SK-N-SH treated with all-trans-retinoic acid at 6 μM for 48 hours (cell line): ENCODE measurements at regions not wholly inside any gene's neighbourhood (a gene's known extent, or its start where the extent isn't known, plus 50 kb on each side); places are given as distances from the start of the nearest gene placed in this dataset.

ENCODE experiments used
- ATAC-seq: fragments of 200-7000 bp; cut with Tn5 transposase; 3 replicates; pipeline ENCODE4 v1.9.1; 2020; ENCODE audit warnings: mild to moderate bottlenecking, moderate library complexity
- ARNTL ChIP-seq: fragments of 450-650 bp; formaldehyde crosslinking; IDR thresholded peaks from 2 replicates; pipeline ENCODE4 v1.5.0; 2020; ENCODE audit warnings: low read depth, mild to moderate bottlenecking, moderate library complexity, borderline replicate concordance
- BACH2 ChIP-seq: fragments of 250-450 bp; sonication (Bioruptor Pico); IDR thresholded peaks from 2 replicates; pipeline ENCODE4 v1.9.0; 2021; ENCODE audit warnings: mild to moderate bottlenecking, borderline replicate concordance
- CREB5 ChIP-seq: fragments of 250-450 bp; sonication (Bioruptor Pico); IDR thresholded peaks from 2 replicates; pipeline ENCODE4 v1.5.1; 2020; ENCODE audit warnings: low read depth, mild to moderate bottlenecking, moderate library complexity
- CSDC2 ChIP-seq: fragments of 250-450 bp; sonication (Bioruptor Pico); IDR thresholded peaks from 2 replicates; pipeline ENCODE4 v1.5.0; 2020; ENCODE audit warnings: mild to moderate bottlenecking, moderate library complexity
- CSRNP3 ChIP-seq: fragments of 250-450 bp; sonication (Bioruptor Pico); IDR thresholded peaks from 2 replicates; pipeline ENCODE4 v1.5.1; 2021; ENCODE audit warnings: mild to moderate bottlenecking, moderate library complexity
- ESRRG ChIP-seq: fragments of 250-450 bp; sonication (Bioruptor Pico); IDR thresholded peaks from 2 replicates; pipeline ENCODE4 v1.6.1; 2021; ENCODE audit warnings: mild to moderate bottlenecking
- ISL1 ChIP-seq: fragments of 250-450 bp; sonication (Bioruptor Pico); IDR thresholded peaks from 2 replicates; pipeline ENCODE4 v2.1.2; 2022; ENCODE audit warnings: mild to moderate bottlenecking, moderate library complexity
- OSR1 ChIP-seq: fragments of 250-450 bp; sonication (Bioruptor Pico); IDR thresholded peaks from 2 replicates; pipeline ENCODE4 v1.8.0; 2022; ENCODE audit warnings: moderate library complexity, mild to moderate bottlenecking, inconsistent platforms
- PATZ1 ChIP-seq: fragments of 250-450 bp; sonication (Bioruptor Pico); IDR thresholded peaks from 2 replicates; pipeline ENCODE4 v1.8.0; 2020; ENCODE audit warnings: mild to moderate bottlenecking, moderate library complexity, borderline replicate concordance
- POU6F1 ChIP-seq: fragments of 250-450 bp; sonication (Bioruptor Pico); IDR thresholded peaks from 2 replicates; pipeline ENCODE4 v1.8.0; 2021; ENCODE audit warnings: low read depth, mild to moderate bottlenecking, moderate library complexity, borderline replicate concordance
- PPARA ChIP-seq: fragments of 250-450 bp; sonication (Bioruptor Pico); IDR thresholded peaks from 2 replicates; pipeline ENCODE4 v1.5.0; 2020; ENCODE audit warnings: mild to moderate bottlenecking, borderline replicate concordance
- RARB ChIP-seq: fragments of 250-450 bp; sonication (Bioruptor Pico); IDR thresholded peaks from 2 replicates; pipeline ENCODE4 v1.8.0; 2021; ENCODE audit warnings: mild to moderate bottlenecking, moderate library complexity
- SNAI2 ChIP-seq: fragments of 250-450 bp; sonication (Bioruptor Pico); IDR thresholded peaks from 2 replicates; pipeline ENCODE4 v1.5.0; 2020; ENCODE audit warnings: mild to moderate bottlenecking, moderate library complexity
- TCF4 ChIP-seq: fragments of 250-450 bp; sonication (Bioruptor Pico); IDR thresholded peaks from 2 replicates; pipeline ENCODE4 v1.8.0; 2021; ENCODE audit warnings: mild to moderate bottlenecking, moderate library complexity, borderline replicate concordance
- TOX ChIP-seq: fragments of 250-450 bp; sonication (Bioruptor Pico); IDR thresholded peaks from 2 replicates; pipeline ENCODE4 v1.8.0; 2021; ENCODE audit warnings: mild to moderate bottlenecking, moderate library complexity, borderline replicate concordance
- TSHZ2 ChIP-seq: fragments of 250-450 bp; sonication (Bioruptor Pico); IDR thresholded peaks from 2 replicates; pipeline ENCODE4 v1.5.0; 2020; ENCODE audit warnings: mild to moderate bottlenecking, moderate library complexity
- ZC3H10 ChIP-seq: fragments of 250-450 bp; sonication (Bioruptor Pico); IDR thresholded peaks from 2 replicates; pipeline ENCODE4 v1.5.1; 2021; ENCODE audit warnings: mild to moderate bottlenecking, moderate library complexity
- ZFP3 ChIP-seq: fragments of 250-450 bp; sonication (Bioruptor Pico); IDR thresholded peaks from 2 replicates; pipeline ENCODE4 v1.5.0; 2020; ENCODE audit warnings: mild to moderate bottlenecking, moderate library complexity
- ZNF70 ChIP-seq: fragments of 450-650 bp; formaldehyde crosslinking; IDR thresholded peaks from 2 replicates; pipeline ENCODE4 v1.5.0; 2020; ENCODE audit warnings: mild to moderate bottlenecking, moderate library complexity

- TF ChIP-seq ZFP3 (no peak), TCF4 (no peak), CREB5 (no peak), PATZ1 (CRISPR knock-in tag) (no peak), ARNTL (CRISPR knock-in tag) (no peak), ESRRG (CRISPR knock-in tag) (no peak), ISL1 (CRISPR knock-in tag) (no peak), RARB (CRISPR knock-in tag) (no peak), TOX (no peak), OSR1 (CRISPR knock-in tag) (no peak), ZC3H10 (CRISPR knock-in tag) (no peak), CSDC2 (no peak), TSHZ2 (no peak)
- ATAC-seq: no peak
These were observed 118.2 kb downstream of the CDC5L start for GRCh38 chr6:44505751-44506150.

GRCh38 chr6:44507014-44507413 is 119.5 kb downstream of the CDC5L start:
- no peak for TF ChIP-seq ZC3H10 (CRISPR knock-in tag)
- no peak for TF ChIP-seq CSDC2
- no peak for TF ChIP-seq ARNTL (CRISPR knock-in tag)
- TF ChIP-seq RARB (CRISPR knock-in tag): no peak
- no peak for TF ChIP-seq TCF4
- no peak for TF ChIP-seq ESRRG (CRISPR knock-in tag)
- TF ChIP-seq BACH2 (CRISPR knock-in tag): no peak
- TF ChIP-seq OSR1 (CRISPR knock-in tag): no peak
- no peak for TF ChIP-seq TOX
- no peak for TF ChIP-seq PPARA (CRISPR knock-in tag)
- TF ChIP-seq SNAI2: no peak
- TF ChIP-seq PATZ1 (CRISPR knock-in tag): no peak
- no peak for ATAC-seq

- TF ChIP-seq CSRNP3 (no peak), CSDC2 (no peak), ESRRG (CRISPR knock-in tag) (no peak), ZNF70 (CRISPR knock-in tag) (no peak)
- ATAC-seq: no peak
These were observed 121.1 kb downstream of the CDC5L start for GRCh38 chr6:44508646-44509045.

GRCh38 chr6:44511126-44511525 is 123.6 kb downstream of the CDC5L start:
- ATAC-seq: no peak
- TF ChIP-seq POU6F1: no peak
- TF ChIP-seq BACH2 (CRISPR knock-in tag): no peak
- TF ChIP-seq PATZ1 (CRISPR knock-in tag): no peak
- TF ChIP-seq OSR1 (CRISPR knock-in tag): no peak
- TF ChIP-seq SNAI2: no peak
- no peak for TF ChIP-seq ESRRG (CRISPR knock-in tag)
- no peak for TF ChIP-seq CREB5
- TF ChIP-seq ZNF70 (CRISPR knock-in tag): no peak
- no peak for TF ChIP-seq ZC3H10 (CRISPR knock-in tag)
- TF ChIP-seq, all 23 proteins: peak for 0
